Mesothelial cell of epicardium (in vitro differentiated cells): ENCODE measurements at regions not wholly inside any gene's neighbourhood (a gene's known extent, or its start where the extent isn't known, plus 50 kb on each side); places are given as distances from the start of the nearest gene placed in this dataset.
A peak's percentile ranks its signal among the peaks of the same experiment; 100 is the strongest.
"Not testable (repeated sequence)": the region's sequence is repeated elsewhere in the genome, so short reads cannot be mapped to it uniquely, and the experiment has no call there.

Experiments used
- DNase-seq, 2 experiments: peaks; one replicate each; pipeline ENCODE4 v3.0.0; 2021; ENCODE audit warnings: low spot score in 2 of 2; ENCODE audit not compliant: unreplicated experiment in 2 of 2
- H3K27ac Mint-ChIP-seq: 2 replicates; pipeline ENCODE4 v1.8.0; 2021; ENCODE audit warnings: mixed read lengths
- H3K27me3 Mint-ChIP-seq: 2 replicates; pipeline ENCODE4 v1.8.0; 2021; ENCODE audit warnings: low read depth, mixed read lengths
- H3K36me3 Mint-ChIP-seq: 2 replicates; pipeline ENCODE4 v1.8.0; 2021; ENCODE audit warnings: mixed read lengths
- H3K4me1 Mint-ChIP-seq: 2 replicates; pipeline ENCODE4 v1.8.0; 2021; ENCODE audit warnings: mixed read lengths
- H3K4me3 Mint-ChIP-seq: 2 replicates; pipeline ENCODE4 v1.8.0; 2021; ENCODE audit warnings: mild to moderate bottlenecking, moderate library complexity, mixed read lengths
- H3K9me3 Mint-ChIP-seq: 2 replicates; pipeline ENCODE4 v1.8.0; 2021; ENCODE audit warnings: mixed read lengths
- CTCF ChIP-seq: fragments of 200-600 bp; sonication (generic); IDR thresholded peaks from one replicate; pipeline ENCODE4 v1.5.0; 2021; ENCODE audit warnings: antibody characterized with exemption; ENCODE audit not compliant: unreplicated experiment

GRCh38 chr15:59818336-59818735 is 129.2 kb upstream of the BNIP2 start:
- H3K36me3 Mint-ChIP-seq: no peaks in the 10 kb centered on the region
- H3K27me3 Mint-ChIP-seq: peaks cover 42% of the 10 kb centered on the region
- no peak overlapping the region for H3K27ac Mint-ChIP-seq
- H3K9me3 Mint-ChIP-seq: peaks cover 3% of the 10 kb centered on the region
- H3K4me1 Mint-ChIP-seq: peaks cover 7% of the 10 kb centered on the region
- DNase-seq: no peak
- no peak for TF ChIP-seq CTCF
- no peak overlapping the region for H3K4me3 Mint-ChIP-seq

GRCh38 chr15:59817834-59818233 is 128.7 kb upstream of the BNIP2 start:
- Mint-ChIP-seq H3K9me3 (no peaks in the 10 kb centered on the region), H3K4me3 (no peak overlapping the region), H3K27me3 (peaks cover 45% of the 10 kb centered on the region), H3K36me3 (no peaks in the 10 kb centered on the region), H3K27ac (no peak overlapping the region), H3K4me1 (peaks cover 11% of the 10 kb centered on the region)
- TF ChIP-seq CTCF: no peak
- no peak for DNase-seq

GRCh38 chr15:59817053-59817452 is 127.9 kb upstream of the BNIP2 start:
- no peak for DNase-seq
- Mint-ChIP-seq H3K4me3 (no peak overlapping the region), H3K27me3 (peaks cover 45% of the 10 kb centered on the region), H3K4me1 (peaks cover 18% of the 10 kb centered on the region), H3K9me3 (no peaks in the 10 kb centered on the region), H3K27ac (no peak overlapping the region), H3K36me3 (no peaks in the 10 kb centered on the region)
- TF ChIP-seq CTCF: no peak

- no peak for TF ChIP-seq CTCF
- H3K9me3 Mint-ChIP-seq: no peaks in the 10 kb centered on the region
- no peak overlapping the region for H3K4me3 Mint-ChIP-seq
- H3K4me1 Mint-ChIP-seq: peaks cover 20% of the 10 kb centered on the region
- DNase-seq: no peak
- H3K27ac Mint-ChIP-seq: no peak overlapping the region
- H3K36me3 Mint-ChIP-seq: no peaks in the 10 kb centered on the region
- H3K27me3 Mint-ChIP-seq: peaks cover 42% of the 10 kb centered on the region
These were observed 125.3 kb upstream of the BNIP2 start for GRCh38 chr15:59814409-59814808.

GRCh38 chr15:59812889-59813288 is 123.8 kb upstream of the BNIP2 start:
- no peaks in the 10 kb centered on the region for H3K36me3 Mint-ChIP-seq
- H3K4me1 Mint-ChIP-seq: peaks cover 20% of the 10 kb centered on the region
- no peak for DNase-seq
- no peak for TF ChIP-seq CTCF
- H3K9me3 Mint-ChIP-seq: no peaks in the 10 kb centered on the region
- no peak overlapping the region for H3K27ac Mint-ChIP-seq
- no peak overlapping the region for H3K4me3 Mint-ChIP-seq
- peaks cover 29% of the 10 kb centered on the region for H3K27me3 Mint-ChIP-seq

- Mint-ChIP-seq H3K9me3 (no peaks in the 10 kb centered on the region), H3K27me3 (peaks cover 25% of the 10 kb centered on the region), H3K4me1 (peaks cover 20% of the 10 kb centered on the region), H3K4me3 (no peak overlapping the region), H3K36me3 (no peaks in the 10 kb centered on the region), H3K27ac (no peak overlapping the region)
- no peak for DNase-seq
- no peak for TF ChIP-seq CTCF
These were observed 123.2 kb upstream of the BNIP2 start for GRCh38 chr15:59812250-59812870.

GRCh38 chr15:59803293-59803966 is 114.3 kb upstream of the BNIP2 start:
- Mint-ChIP-seq H3K4me3 (peak overlapping the region; percentile 63), H3K9me3 (peaks cover 18% of the 10 kb centered on the region)
- H3K27me3 Mint-ChIP-seq, DNase-seq, H3K36me3 Mint-ChIP-seq, H3K27ac Mint-ChIP-seq, H3K4me1 Mint-ChIP-seq: not testable (repeated sequence)
